NCI-H1436 (cell line): ENCODE measurements at regions not wholly inside any gene's neighbourhood (a gene's known extent, or its start where the extent isn't known, plus 50 kb on each side); places are given as distances from the start of the nearest gene placed in this dataset.
A peak's percentile ranks its signal among the peaks of the same experiment; 100 is the strongest.
"Not testable (repeated sequence)": the region's sequence is repeated elsewhere in the genome, so short reads cannot be mapped to it uniquely, and the experiment has no call there.

Experiments used
- DNase-seq: peaks from one replicate; lab custom pipeline; 2025; lab: John Stamatoyannopoulos, UW

DNA sequence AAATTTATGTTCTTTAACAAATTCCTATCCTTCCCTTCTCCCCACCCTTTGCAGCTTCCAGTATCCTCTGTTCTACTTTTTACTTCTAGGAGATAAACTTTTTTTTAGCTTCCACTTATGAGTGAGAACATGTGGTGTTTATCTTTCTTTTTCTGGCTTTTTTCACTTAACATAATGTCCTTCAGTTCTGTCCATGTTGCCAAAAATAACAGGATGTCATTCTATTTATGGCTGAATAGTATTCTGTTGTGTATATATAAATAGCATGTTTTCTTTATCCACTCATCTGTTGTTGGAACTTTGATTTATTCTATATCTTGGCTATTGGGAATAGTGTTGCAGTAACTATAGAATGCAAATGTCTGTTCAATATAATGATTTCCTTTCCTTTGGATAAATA lies 1191.2 kb downstream of the CNTNAP5 start:
- no peak for DNase-seq

DNA sequence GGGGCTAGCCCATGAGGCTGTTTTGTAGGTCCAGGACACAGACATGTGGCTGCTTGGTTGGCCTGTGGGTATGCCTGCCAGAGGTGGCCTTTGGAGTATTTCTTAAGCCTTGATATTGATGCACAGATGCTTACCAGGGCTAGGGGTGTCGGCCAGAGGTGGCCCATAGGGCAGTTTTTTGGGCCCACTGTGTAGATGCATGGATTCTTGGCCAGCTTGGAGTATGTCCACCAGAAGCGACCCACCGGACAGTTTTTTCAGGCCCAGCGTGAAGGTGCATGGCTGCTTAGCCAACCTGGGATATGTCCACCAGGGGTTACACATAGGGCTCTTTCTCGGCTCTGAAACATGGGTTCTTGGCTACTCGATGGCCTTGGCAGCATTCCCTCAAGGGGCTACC lies 1199.1 kb downstream of the CNTNAP5 start:
- DNase-seq = no peak

DNA sequence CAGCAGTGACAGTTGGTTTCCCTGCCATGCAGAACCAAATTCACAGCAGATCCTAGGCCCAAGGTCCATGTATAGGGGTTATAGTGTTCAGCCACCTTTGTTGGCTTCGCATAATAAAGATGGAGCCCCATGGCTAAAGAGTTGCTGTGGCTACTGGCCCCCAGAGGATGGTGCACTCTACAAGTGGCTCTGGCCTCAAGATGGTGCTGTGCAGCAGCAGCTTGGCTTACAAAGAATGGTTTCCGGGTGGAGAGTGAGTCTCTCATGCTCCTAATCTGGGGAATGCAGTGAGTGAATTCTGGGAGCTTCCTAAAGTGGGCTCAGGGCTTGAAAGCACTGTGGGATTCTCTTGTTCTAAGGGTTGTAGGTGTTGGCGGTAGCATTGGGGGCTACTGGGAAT lies 1199.7 kb downstream of the CNTNAP5 start:
- peak; percentile 6 for DNase-seq

DNA sequence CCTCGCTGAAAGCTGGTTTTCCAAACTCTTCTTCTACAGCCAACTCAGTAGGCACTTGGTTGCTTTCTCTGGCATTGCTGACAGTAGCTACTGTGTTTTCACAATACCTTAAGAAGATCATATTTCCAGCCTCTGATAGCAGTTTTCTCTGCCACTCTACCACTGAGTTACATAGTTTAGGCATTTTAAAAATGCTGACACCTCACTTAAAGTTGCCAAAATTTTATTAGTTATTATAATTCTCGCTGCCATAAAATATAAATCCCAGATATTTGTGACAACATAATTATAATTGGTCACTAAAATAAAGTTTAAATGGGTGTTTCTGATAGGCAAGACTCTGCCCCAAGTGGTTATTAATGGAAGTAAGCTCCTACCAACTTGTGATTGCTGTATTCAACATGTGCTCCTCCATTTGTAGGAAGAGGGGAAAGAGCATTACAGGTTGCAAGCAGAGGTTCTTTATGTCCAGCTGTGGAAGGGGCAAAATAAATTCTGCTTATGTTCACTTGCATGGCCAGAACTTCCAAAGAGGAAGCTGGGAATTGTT lies 1202.8 kb downstream of the CNTNAP5 start:
- DNase-seq = no peak

DNA sequence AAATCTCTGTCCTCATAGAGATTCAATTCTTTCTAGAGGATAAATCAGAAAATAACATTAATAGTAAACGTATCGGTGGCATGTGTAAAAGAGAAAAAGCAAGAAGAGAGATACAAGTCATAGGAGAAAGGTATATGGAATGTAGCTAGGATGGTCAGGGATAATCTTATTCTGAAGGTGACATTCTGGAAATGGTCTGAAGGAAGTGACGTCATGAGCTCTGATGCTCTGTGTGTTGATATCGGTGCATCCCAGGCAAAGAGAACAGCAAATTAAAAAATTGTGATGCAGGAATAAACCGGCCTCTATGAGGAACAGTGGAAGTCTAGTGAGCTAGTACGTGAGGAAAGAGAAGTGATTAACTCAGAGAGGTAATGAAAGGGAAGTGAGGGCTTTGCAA lies 1215.8 kb downstream of the CNTNAP5 start:
- DNase-seq = no peak

DNA sequence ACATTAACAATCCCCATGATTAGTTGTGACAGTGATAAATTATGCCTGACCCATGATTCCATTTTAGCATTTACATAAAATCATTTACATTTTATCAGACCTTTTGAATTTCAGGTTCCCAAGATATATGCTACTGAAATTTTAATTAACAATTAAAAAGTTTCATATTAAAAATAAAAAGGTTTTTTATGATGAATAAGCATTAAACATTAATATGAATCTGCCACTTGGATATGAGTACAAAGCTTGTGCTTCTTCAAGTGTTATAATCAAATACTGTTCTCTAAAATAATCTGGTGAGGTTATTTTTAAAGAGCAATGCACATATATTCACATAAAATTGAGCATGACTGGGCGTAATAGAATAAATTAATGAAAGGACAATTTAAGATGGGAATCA lies 1218.0 kb downstream of the CNTNAP5 start:
- DNase-seq = no peak

DNA sequence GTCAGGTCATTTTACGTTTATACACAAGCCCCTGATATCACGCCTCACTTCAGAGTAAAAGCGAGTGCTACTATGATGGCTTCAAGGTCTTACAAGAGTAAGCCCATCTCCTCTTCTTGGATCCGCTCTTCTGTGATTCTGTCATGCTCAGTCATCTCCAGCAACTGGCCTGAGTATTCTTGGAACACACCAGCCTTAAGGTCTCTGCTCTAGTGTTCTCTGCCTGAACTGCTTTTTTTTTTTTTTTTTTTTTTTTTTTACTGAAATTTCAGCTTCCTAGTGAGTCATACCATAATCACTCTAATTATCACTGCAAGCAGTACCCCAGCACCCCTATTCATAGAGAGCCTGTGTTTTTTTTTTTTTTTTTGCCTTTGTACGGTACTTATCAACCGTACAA lies 1228.9 kb downstream of the CNTNAP5 start:
- no peak for DNase-seq

DNA sequence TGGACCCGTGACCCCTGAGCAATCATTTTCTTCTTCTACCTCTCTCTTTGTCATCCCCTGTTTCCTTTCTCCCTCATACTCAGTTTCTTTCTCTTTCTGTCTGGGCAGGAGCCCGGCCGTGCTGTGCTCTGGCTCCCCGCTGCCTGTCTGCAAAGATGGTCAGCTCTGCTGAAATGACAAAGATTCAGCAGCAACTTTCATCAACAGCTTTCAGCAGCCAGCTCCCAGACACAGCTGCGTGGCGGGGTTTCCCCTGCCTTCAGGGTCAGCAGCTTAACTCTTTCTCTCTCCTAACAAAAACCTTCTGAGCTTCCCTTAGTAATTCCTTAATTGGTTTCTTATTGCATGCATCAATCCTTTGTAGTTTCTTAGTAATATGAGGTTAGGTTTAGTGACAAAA lies 1234.4 kb downstream of the CNTNAP5 start:
- DNase-seq = no peak

DNA sequence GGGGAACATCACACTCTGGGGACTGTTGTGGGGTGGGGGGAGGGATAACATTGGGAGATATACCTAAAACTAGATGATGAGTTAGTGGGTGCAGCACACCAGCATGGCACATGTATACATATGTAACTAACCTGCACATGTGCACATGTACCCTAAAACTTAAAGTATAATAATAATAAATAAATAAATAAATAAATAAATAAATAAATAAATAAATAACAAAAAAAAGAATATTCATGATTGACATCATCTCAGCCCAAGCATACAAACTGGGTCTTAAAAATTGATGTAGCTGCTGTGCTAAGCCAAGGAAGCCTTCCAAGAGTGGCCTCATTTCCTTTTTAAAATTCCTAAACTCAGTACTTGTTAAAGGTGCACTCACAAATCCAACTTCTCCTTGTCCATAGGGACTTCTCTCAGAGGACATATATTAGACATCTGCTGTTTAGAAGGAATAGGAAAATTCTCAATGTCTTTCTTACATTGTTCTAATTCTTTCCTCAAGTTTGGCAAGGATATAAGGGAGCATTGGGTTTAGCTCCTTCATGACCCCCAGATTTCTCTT lies 1235.4 kb downstream of the CNTNAP5 start:
- DNase-seq = not testable (repeated sequence)

DNA sequence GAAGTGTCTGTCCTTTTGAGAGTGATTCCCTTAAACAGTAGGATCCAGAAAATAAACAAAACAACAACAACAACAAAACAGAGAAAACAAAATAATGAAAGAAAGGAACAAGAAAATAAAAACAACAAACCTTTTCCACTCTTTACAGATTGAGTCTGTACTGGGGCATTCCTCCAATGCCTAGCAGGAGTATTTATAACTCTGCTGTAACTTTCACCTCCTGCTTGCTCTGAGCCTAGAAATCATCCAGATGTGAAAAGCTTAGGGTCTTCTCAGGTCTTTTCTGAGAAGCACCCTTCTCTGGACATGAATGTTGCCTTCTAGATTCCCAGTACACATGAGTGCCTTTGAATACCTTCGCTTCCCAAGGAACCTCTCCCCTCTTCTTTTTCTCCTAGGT lies 1239.4 kb downstream of the CNTNAP5 start:
- DNase-seq = no peak

DNA sequence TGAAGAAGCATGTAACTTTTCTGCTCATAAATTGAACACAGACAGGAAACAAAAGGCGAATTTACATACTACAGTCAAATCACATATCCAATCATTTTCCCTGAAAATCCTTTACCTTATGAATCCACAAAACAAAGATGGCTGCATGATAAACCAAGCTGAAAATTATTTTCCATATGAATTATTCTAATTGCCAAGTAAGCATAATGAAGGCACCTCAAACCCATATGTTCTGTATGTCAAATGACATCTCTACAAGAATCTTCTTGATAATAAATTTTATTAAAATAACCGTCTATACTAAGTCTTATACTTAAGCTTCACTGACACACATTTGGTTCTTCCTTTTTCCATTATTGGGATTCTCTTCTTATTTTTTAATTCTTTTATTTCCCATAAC lies 1242.6 kb downstream of the CNTNAP5 start:
- no peak for DNase-seq

DNA sequence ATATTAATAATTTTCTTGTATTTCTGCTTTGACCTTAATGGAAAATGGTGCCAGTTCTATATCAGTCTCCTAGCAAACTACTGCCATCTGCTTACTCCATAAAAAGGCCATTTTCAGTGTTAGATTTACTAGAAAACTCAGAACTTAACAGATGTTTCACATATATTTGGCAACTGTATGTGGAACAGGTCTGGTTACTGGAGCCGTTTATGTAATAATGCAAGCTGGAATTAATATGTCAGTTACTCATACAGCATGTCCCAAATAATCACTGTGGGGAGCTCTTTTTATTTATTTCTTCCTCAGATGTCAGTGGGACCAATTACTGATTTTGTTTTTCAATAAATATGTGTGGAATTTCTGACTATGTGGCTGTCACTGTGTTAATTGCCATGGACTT lies 1247.6 kb downstream of the CNTNAP5 start:
- no peak for DNase-seq

DNA sequence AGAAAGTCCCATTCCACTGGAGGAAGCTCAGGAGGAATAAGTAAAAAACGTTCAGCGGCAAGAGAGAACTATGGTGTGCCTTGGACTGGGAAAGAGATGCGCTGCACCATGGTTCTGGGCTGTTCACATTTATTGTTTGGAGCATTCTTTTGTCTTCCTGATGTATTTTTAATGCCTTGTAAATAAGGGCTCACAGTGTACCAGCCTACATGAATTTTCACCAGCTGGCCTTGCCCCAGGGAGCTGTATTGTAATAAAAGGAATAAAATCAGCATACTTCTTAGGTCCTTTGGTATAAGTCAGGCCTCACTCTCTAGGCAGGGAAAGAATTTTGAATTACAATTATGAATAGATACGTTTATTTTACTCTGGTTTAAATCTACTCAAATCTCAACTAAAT lies 1249.6 kb downstream of the CNTNAP5 start:
- no peak for DNase-seq

DNA sequence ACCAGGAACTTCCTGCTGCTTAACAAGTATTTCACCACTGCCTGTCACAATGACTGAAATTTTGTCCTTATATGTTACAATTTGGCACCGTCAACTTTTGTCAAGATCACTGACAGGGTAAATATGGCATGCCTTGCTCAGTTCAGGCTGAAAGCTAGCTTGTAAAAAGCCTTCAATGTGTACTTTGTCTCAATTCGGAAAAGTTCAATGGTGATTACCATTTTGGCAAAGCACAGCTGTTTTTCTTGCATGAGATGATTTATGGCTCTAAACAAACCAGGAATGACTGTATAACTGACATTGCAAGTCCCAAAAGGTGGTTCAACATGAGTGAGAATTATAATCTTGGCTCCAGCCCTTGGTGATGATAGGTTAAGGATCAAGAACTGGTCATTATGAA lies 1255.2 kb downstream of the CNTNAP5 start:
- DNase-seq = no peak

DNA sequence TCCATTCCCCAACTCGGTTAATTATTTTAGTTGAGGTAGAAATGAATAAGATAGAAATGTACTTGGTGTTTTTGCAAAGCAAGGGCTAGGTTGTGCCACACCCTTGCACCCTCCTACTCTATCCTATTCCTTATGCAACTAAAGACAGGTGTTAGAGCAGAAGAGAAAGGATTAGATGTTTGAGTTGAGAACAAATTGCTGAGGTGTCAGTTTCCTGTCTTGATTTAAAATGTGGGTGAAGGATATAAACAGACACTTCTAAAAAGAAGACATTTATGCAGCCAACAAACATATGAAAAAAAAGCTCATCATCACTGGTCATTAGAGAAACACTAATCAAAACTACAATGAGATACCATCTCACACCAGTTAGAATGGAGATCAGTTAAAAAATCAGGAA lies 1256.2 kb downstream of the CNTNAP5 start:
- DNase-seq = no peak

DNA sequence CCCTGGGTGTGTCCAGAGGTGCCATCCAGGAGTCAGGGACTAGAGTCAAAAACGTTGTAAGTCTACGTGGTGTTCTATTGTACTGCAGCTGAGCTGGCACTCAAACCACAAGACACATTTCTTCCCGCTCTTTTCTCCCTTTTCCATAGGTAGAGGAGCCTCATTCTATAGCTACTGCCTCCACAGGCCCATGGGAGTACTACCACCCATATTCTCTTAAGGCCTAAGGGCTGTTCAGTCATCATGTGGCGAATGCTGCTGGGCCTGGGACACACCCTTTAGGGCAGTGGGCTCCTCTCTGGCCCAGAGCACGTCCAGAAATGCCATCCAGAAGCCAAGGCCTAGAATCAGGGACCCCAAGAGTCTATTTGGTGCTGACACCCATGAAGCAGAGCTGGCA lies 1271.7 kb downstream of the CNTNAP5 start:
- no peak for DNase-seq

DNA sequence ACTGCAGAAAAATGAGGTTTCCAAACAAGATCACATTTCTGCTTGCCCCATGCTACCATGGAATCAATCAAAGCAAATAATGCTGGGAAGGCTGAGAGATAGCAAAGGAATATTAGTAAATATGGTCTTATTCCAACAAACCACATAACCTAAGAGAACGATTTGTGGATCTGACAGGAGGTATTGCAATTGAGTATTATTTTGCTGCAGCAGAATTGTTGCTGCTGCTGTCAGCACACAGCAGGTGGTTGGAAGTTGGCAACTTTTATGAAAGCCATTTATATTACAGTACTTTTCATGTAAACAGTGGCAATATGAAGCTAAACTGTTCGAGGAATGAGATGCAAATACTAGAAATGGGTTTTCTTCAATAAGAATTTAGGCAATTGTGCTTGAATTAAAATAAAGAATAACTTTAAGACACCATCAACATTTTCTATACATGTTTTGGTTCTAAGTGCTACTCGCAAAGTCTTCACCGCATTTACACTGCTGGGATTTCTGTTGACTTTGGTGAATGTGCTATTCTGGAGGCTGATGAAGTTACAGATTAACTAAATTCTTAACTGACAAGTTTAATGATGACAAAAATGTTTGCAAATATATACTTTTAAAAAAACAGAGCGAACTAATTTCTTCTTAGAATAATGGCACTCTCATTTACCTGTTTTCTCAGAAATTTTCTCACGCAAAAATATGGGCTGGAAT lies 1285.7 kb downstream of the CNTNAP5 start:
- no peak for DNase-seq

DNA sequence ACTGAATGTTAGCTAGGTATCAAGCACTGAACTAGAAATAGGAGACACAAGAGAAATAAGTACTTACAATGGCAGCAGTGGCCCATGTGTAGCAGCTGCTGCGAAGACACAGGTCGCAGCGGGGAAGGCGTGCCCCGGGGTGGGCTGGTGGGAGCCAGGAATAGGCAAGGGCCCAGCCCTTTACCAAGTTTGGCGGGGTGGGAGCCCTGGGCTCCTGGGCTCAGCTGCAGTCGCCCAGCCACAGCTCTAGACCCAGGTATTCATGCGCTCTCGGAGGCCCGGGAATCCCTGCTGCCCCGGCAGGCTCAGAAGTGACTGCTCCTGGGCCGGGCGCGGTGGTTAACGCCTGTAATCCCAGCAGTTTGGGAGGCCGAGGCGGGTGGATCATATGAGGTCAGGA lies 1287.3 kb downstream of the CNTNAP5 start:
- DNase-seq = no peak

DNA sequence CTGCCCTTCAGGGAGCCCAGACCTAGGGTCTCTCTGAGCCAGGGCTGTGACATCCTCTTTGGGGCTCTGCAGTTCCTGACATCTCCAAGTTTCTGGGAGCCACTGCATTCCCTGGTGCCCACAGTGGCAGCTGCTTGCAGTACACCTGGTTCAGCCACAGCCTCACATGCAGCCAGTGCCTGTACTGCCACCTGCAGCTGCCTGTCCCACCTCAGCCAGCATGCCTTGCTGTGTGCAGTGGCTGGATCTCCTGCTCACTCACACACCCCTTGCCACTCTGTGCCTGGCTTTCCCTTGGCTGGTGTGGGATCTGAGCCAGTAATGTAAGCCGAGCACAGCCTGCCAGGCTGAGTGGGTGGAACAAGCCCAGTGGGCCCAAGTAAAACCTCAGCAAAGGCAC lies 1288.7 kb downstream of the CNTNAP5 start:
- no peak for DNase-seq

DNA sequence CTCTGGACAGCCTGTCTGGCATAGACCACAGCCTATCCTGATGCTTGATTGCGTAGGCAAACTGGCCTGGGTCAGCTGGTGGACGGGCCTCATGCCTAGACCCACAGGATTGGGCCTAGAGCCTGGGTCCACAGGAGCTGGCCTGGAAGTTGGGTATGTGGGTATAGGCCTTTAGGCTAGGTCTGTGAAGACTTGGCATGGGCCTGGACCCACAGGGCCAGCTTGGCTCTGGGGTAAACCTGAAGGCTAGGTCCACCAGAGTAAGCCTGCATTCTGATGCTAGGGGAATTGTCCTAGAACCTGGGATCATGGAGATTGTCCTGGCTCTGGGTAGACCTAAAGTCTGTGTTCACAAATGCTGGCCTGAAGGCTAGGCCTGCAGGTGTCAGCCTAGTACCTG lies 1293.7 kb downstream of the CNTNAP5 start:
- no peak for DNase-seq

DNA sequence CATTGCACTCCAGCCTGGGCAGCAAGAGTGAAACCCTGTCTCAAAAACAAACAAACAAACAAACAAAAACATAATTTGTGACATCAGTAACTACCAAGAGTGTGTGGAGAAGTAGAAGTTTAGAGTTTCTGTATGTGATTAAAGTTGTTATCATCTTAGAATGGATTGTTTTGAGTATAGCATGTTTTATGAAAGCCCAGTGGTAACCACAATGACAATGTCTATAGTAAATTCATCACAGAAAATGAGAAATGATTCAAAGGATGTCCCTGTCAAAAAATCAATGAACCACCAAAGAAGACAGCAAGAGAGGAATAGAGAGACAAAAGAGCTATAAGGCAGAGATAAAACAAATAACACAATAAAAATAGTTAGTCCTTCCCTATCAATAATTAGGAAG lies 1299.2 kb downstream of the CNTNAP5 start:
- DNase-seq = no peak

DNA sequence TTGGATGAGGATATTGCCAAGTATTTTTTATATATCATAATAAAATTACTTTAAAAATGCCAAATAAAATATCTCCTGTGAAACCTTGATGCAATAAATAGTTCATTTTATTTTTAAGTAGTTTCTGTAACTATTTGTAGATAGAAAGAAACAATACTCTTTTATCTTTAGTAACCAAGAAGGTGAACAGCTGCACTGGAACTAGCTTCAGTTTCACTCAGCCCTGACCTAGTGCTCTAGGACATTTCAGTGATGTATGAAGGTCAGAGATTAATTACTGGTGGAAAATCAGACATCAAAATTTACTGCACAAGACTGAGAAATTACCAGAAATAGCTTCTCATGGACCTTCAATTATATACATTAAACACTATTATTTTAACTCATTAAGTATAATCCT lies 1305.0 kb downstream of the CNTNAP5 start:
- DNase-seq = no peak

DNA sequence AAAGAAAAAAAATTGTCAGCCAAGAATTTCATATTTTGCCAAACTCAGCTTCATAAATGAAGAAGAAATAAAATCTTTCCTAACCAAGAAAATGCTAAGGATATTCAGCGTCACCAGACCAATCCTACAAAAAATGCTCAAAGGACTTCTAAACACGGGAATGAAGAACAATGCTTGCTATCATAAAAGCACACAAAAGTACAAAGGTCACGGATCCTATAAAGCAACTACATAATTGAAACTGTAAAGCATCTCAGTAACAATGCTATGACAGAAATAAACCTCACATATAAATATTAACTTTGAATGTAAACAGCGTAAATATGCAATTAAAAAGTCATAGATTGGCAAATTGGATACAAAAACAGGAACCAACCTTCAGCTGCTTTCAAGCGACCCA lies 1314.6 kb upstream of the GYPC start:
- no peak for DNase-seq

DNA sequence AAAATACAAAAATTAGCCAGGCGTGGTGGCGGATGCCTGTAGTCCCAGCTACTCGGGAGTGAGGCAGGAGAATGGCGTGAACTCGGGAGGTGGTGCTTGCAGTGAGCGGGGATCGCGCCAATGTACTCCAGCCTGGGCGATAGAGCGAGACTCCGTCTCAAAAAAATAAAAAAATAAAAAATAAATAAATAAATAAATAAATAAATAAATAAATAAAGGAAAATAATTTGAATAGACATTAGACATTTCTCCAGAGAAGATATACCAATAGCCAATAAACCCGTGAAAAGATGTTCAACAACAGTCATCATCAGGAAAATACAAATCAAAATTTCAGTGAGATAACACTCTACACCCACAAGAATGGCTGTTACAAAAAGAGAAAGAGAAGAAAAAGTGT lies 1302.4 kb upstream of the GYPC start:
- DNase-seq = not testable (repeated sequence)
